ENCODE measurements at regions not wholly inside any gene's neighbourhood (a gene's known extent, or its start where the extent isn't known, plus 50 kb on each side); places are given as distances from the start of the nearest gene placed in this dataset.

DNA sequence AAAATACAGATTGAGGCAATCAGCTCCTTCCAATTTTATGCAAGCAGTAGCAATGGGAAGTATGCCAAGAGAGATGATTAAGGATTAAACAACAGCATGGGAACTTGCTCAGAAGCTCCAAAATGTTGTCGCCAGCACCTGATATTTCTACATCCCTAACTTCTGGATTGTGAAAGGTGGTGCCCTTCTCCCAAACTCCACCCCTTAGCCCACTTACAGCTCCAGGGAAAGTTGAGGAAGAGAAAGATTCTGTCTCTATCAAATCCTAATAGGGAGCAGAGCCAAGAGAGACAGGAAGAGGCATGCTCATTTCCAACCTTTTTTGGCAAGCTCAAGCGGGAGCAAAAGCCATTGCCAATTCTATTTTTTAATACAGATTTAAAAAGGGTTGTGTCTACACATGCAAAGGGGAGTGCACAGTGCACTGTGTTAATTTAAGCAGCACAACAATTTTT lies 92.4 kb upstream of the NR3C1 start:
- peak overlapping the region; percentile 44 for H3K27ac ChIP-seq (ENCODE audit: control insufficient read depth, insufficient read depth, low read length)
- H3K4me2 ChIP-seq (ENCODE audit: control insufficient read depth, extremely low read depth, insufficient read depth, low read depth, low read length): peak overlapping the region; percentile 39
- H3K4me3 ChIP-seq (ENCODE audit: control insufficient read depth in 2 of 3, extremely low read depth in 1 of 3, insufficient read depth in 2 of 3, low read depth in 1 of 3, low read length in 3 of 3): peak overlapping the region in 1 of 3 experiments; percentile 0
- no peaks in the 10 kb centered on the region for H3K27me3 ChIP-seq (ENCODE audit: control insufficient read depth, extremely low read depth, insufficient read depth, low read length)
- H3K9me3 ChIP-seq (ENCODE audit: control insufficient read depth, low read depth, low read length): no peaks in the 10 kb centered on the region
- H3K4me1 ChIP-seq (ENCODE audit: control insufficient read depth, extremely low read depth, insufficient read depth, low read length): peaks cover 33% of the 10 kb centered on the region
- H3K79me2 ChIP-seq (ENCODE audit: control insufficient read depth, insufficient read depth, low read length): no peaks in the 10 kb centered on the region
- peak overlapping the region; percentile 11 for H2AFZ ChIP-seq (ENCODE audit: control insufficient read depth, low read length)
- H3K9me1 ChIP-seq (ENCODE audit: control insufficient read depth, extremely low read depth, insufficient read depth, low read length): no peaks in the 10 kb centered on the region
- DNase-seq (ENCODE audit: low read depth, low spot score): peak; percentile 69
- TF ChIP-seq EZH2 (IDR thresholded peaks at IDR 0.05; ENCODE audit: low read length): no peak
- TF ChIP-seq, protein P1, sequence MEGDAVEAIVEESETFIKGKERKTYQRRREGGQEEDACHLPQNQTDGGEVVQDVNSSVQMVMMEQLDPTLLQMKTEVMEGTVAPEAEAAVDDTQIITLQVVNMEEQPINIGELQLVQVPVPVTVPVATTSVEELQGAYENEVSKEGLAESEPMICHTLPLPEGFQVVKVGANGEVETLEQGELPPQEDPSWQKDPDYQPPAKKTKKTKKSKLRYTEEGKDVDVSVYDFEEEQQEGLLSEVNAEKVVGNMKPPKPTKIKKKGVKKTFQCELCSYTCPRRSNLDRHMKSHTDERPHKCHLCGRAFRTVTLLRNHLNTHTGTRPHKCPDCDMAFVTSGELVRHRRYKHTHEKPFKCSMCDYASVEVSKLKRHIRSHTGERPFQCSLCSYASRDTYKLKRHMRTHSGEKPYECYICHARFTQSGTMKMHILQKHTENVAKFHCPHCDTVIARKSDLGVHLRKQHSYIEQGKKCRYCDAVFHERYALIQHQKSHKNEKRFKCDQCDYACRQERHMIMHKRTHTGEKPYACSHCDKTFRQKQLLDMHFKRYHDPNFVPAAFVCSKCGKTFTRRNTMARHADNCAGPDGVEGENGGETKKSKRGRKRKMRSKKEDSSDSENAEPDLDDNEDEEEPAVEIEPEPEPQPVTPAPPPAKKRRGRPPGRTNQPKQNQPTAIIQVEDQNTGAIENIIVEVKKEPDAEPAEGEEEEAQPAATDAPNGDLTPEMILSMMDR (optimal IDR thresholded peaks at IDR 0.05 in 1 of 3, IDR thresholded peaks at IDR 0.05 in 1 of 3, conservative IDR thresholded peaks at IDR 0.05 in 1 of 3; ENCODE audit: extremely low read depth in 1 of 3, insufficient read depth in 2 of 3, low read length in 3 of 3): no peak
- dilution Hi-C loops (cut with MboI; ENCODE audit: extremely low pct_ligation_motif_present, low sequenced_read_pairs): no loop called here
- H4K20me1 ChIP-seq (ENCODE audit: control insufficient read depth, extremely low read depth, insufficient read depth, low read length): no peaks in the 10 kb centered on the region
- no peaks in the 10 kb centered on the region for H3K36me3 ChIP-seq (ENCODE audit: control insufficient read depth in 2 of 2, extremely low read depth in 1 of 2, insufficient read depth in 2 of 2, low read length in 2 of 2)
- peak; percentile 57 for FAIRE-seq
- H3K9ac ChIP-seq (ENCODE audit: control insufficient read depth, extremely low read depth, insufficient read depth, low read length): no peak overlapping the region

DNA sequence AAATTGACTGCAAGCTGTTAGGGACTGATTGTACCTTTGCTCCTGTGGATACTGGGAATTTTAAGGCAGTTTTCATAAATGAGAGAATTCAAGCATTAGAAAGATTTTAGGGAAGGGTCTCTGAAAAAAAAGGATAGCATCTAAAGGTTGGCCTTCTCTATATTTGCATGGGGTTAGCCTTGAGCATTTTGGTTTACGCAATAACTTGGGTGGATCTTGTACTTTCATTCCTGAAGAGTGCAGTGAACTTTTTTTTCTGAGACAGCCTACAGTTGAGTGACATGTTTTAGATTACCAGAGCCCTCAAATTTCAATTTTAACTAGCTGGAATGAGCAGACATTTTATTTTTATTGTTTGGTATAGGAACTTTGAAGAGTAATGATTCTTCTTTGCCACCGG lies 91.6 kb upstream of the NR3C1 start:
- peak; percentile 23 for FAIRE-seq
- Histone ChIP-seq H3K4me1 (ENCODE audit: control insufficient read depth, extremely low read depth, insufficient read depth, low read length) (peaks cover 33% of the 10 kb centered on the region), H3K27ac (ENCODE audit: control insufficient read depth, insufficient read depth, low read length) (peak overlapping the region; percentile 44), H2AFZ (ENCODE audit: control insufficient read depth, low read length) (no peak overlapping the region), H3K4me3 (ENCODE audit: control insufficient read depth in 2 of 3, extremely low read depth in 1 of 3, insufficient read depth in 2 of 3, low read depth in 1 of 3, low read length in 3 of 3) (no peak overlapping the region), H3K9ac (ENCODE audit: control insufficient read depth, extremely low read depth, insufficient read depth, low read length) (no peak overlapping the region), H3K9me1 (ENCODE audit: control insufficient read depth, extremely low read depth, insufficient read depth, low read length) (no peaks in the 10 kb centered on the region), H3K9me3 (ENCODE audit: control insufficient read depth, low read depth, low read length) (no peaks in the 10 kb centered on the region), H3K36me3 (ENCODE audit: control insufficient read depth in 2 of 2, extremely low read depth in 1 of 2, insufficient read depth in 2 of 2, low read length in 2 of 2) (no peaks in the 10 kb centered on the region), H3K79me2 (ENCODE audit: control insufficient read depth, insufficient read depth, low read length) (no peaks in the 10 kb centered on the region), H4K20me1 (ENCODE audit: control insufficient read depth, extremely low read depth, insufficient read depth, low read length) (no peaks in the 10 kb centered on the region), H3K27me3 (ENCODE audit: control insufficient read depth, extremely low read depth, insufficient read depth, low read length) (no peaks in the 10 kb centered on the region), H3K4me2 (ENCODE audit: control insufficient read depth, extremely low read depth, insufficient read depth, low read depth, low read length) (peak overlapping the region; percentile 39)
- dilution Hi-C loops (cut with MboI; ENCODE audit: extremely low pct_ligation_motif_present, low sequenced_read_pairs): no loop called here
- TF ChIP-seq, protein P1 (optimal IDR thresholded peaks at IDR 0.05 in 1 of 3, IDR thresholded peaks at IDR 0.05 in 1 of 3, conservative IDR thresholded peaks at IDR 0.05 in 1 of 3; ENCODE audit: extremely low read depth in 1 of 3, insufficient read depth in 2 of 3, low read length in 3 of 3): no peak
- no peak for TF ChIP-seq EZH2 (IDR thresholded peaks at IDR 0.05; ENCODE audit: low read length)
- no peak for DNase-seq (ENCODE audit: low read depth, low spot score)
